NB4 (cell line): ENCODE measurements at regions not wholly inside any gene's neighbourhood (a gene's known extent, or its start where the extent isn't known, plus 50 kb on each side); places are given as distances from the start of the nearest gene placed in this dataset.

ENCODE experiments used
- DNase-seq: peaks from one replicate; pipeline ENCODE4 v3.0.0; 2010; ENCODE audit warnings: low read depth
- H3K4me3 ChIP-seq: one replicate; pipeline ENCODE4 v1.5.1; 2011; ENCODE audit warnings: mild to moderate bottlenecking, low read depth, low read length, moderate library complexity
- CTCF ChIP-seq: IDR thresholded peaks from one replicate; pipeline ENCODE4 v1.5.1; 2012; ENCODE audit warnings: low read depth, low read length
- MAX ChIP-seq: IDR thresholded peaks from 2 replicates; pipeline ENCODE4 v1.6.1; 2011; ENCODE audit warnings: low read depth, low read length
- MYC ChIP-seq: IDR thresholded peaks from 2 replicates; pipeline ENCODE4 v1.6.1; 2011; ENCODE audit warnings: low read depth, low read length
- POLR2A ChIP-seq: IDR thresholded peaks from 2 replicates; pipeline ENCODE4 v1.6.1; 2011; ENCODE audit warnings: mild to moderate bottlenecking; ENCODE audit not compliant: insufficient read length; ENCODE audit errors: extremely low read depth

GRCh38 chr15:97177151-97177577 lies 783.3 kb upstream of the ARRDC4 start:
- DNase-seq, result peak; percentile 12
- H3K4me3 ChIP-seq, result no peak overlapping the region
- TF ChIP-seq MAX (no peak), MYC (no peak), POLR2A (no peak), CTCF (no peak)

- DNase-seq, result no peak
- no peak for TF ChIP-seq CTCF
- TF ChIP-seq MAX, result no peak
- TF ChIP-seq MYC, result no peak
- TF ChIP-seq POLR2A, result no peak
These were observed 777.9 kb upstream of the ARRDC4 start for GRCh38 chr15:97182581-97182980.

GRCh38 chr15:97189162-97189780 lies 771.2 kb upstream of the ARRDC4 start:
- no peak for DNase-seq
- TF ChIP-seq MAX (no peak), CTCF (no peak), POLR2A (no peak), MYC (no peak)
- no peak overlapping the region for H3K4me3 ChIP-seq

More at GRCh38 chr15:97182581-97182980, 777.9 kb upstream of the ARRDC4 start:
- no peak overlapping the region for H3K4me3 ChIP-seq

- DNase-seq, result no peak
- TF ChIP-seq CTCF, result no peak
- no peak overlapping the region for H3K4me3 ChIP-seq
These were observed 765.8 kb upstream of the ARRDC4 start for GRCh38 chr15:97194750-97195149.

GRCh38 chr15:97196048-97197014 lies 764.2 kb upstream of the ARRDC4 start:
- no peak overlapping the region for H3K4me3 ChIP-seq
- peak; percentile 20 for DNase-seq

More at GRCh38 chr15:97196048-97197014, 764.2 kb upstream of the ARRDC4 start:
- TF ChIP-seq MAX, result no peak
- no peak for TF ChIP-seq POLR2A
- no peak for TF ChIP-seq MYC
- no peak for TF ChIP-seq CTCF
